H1 (cell line): ENCODE measurements at regions not wholly inside any gene's neighbourhood (a gene's known extent, or its start where the extent isn't known, plus 50 kb on each side); places are given as distances from the start of the nearest gene placed in this dataset.

Experiments used
- CTCF ChIA-PET: fragments of 300-600 bp; sonication (Branson Sonifier 250); formaldehyde crosslinking; loops from one replicate; lab custom pipeline; 2021; ENCODE audit not compliant: partially characterized antibody; lab: Charles Lee
- POLR2A ChIA-PET: fragments of 300-600 bp; sonication (Branson Sonifier 250); formaldehyde crosslinking; loops from one replicate; lab custom pipeline; 2021; ENCODE audit warnings: inconsistent platforms; ENCODE audit not compliant: partially characterized antibody; lab: Charles Lee
- DNase-seq, 2 experiments: peaks; one replicate each; pipeline versions ENCODE4 v3.0.0 to v3.0.0-alpha.2; 2010 to 2022; ENCODE audit warnings: low spot score in 2 of 2, low read depth in 1 of 2, mixed read lengths in 1 of 2
- FAIRE-seq: peaks from 2 replicates; lab custom pipeline; 2011; peaks lifted over from hg19 to GRCh38; lab: Jason Lieb, UNC
- H2AFZ ChIP-seq: 2 replicates; pipeline ENCODE4 v1.8.1; 2012; ENCODE audit warnings: low read length, inconsistent platforms
- H2AK5ac ChIP-seq: 2 replicates; pipeline ENCODE4 v1.6.1; 2013; ENCODE audit warnings: low read depth, low read length
- H2BK120ac ChIP-seq: replicated peaks from 2 replicates; pipeline ENCODE3; 2013; ENCODE audit warnings: low read depth, low read length, inconsistent platforms
- H2BK12ac ChIP-seq: 2 replicates; pipeline ENCODE4 v1.6.1; 2013; ENCODE audit warnings: low read depth, low read length
- H2BK15ac ChIP-seq: 2 replicates; pipeline ENCODE4 v1.6.1; 2013; ENCODE audit warnings: low read length
- H2BK20ac ChIP-seq: 2 replicates; pipeline ENCODE4 v1.6.1; 2013; ENCODE audit warnings: low read length
- H2BK5ac ChIP-seq: 2 replicates; pipeline ENCODE4 v1.6.1; 2013; ENCODE audit warnings: low read depth, low read length
- H3K14ac ChIP-seq: 2 replicates; pipeline ENCODE4 v1.6.1; 2013; ENCODE audit warnings: inconsistent platforms; ENCODE audit not compliant: insufficient read length
- H3K18ac ChIP-seq: 2 replicates; pipeline ENCODE4 v1.6.1; 2013; ENCODE audit warnings: low read length; ENCODE audit errors: extremely low read depth
- H3K23ac ChIP-seq: 2 replicates; pipeline ENCODE4 v1.6.1; 2013; ENCODE audit warnings: inconsistent platforms; ENCODE audit not compliant: insufficient read length
- H3K23me2 ChIP-seq: 2 replicates; pipeline ENCODE4 v1.6.1; 2013; ENCODE audit warnings: low read depth, low read length
- H3K27ac ChIP-seq: 2 replicates; pipeline ENCODE4 v1.6.1; 2011; ENCODE audit warnings: low read depth, low read length, inconsistent platforms
- H3K27me3 ChIP-seq, 4 experiments: replicated peaks in 1 of 4; 1 replicate in 1 of 4; 2 replicates in 3 of 4; pipeline versions ENCODE4 v1.6.1 to v1.8.1; 2011 to 2013; ENCODE audit warnings: low read length in 3 of 4, mild to moderate bottlenecking in 3 of 4, inconsistent platforms in 2 of 4, mixed read lengths in 2 of 4, moderate library complexity in 1 of 4; ENCODE audit not compliant: control insufficient read depth in 3 of 4, insufficient read depth in 3 of 4; ENCODE audit errors: extremely low read depth in 1 of 4
- H3K36me3 ChIP-seq, 4 experiments: 2 replicates each; pipeline versions ENCODE4 v1.6.1 to v1.8.1; 2011 to 2013; ENCODE audit warnings: mild to moderate bottlenecking in 4 of 4, low read length in 3 of 4, moderate library complexity in 2 of 4, control low read depth in 1 of 4, inconsistent platforms in 1 of 4; ENCODE audit not compliant: insufficient read depth in 4 of 4, control insufficient read depth in 2 of 4
- H3K4ac ChIP-seq: replicated peaks from 2 replicates; pipeline ENCODE3; 2013; ENCODE audit warnings: low read length, low read depth, mixed read lengths, inconsistent platforms; ENCODE audit not compliant: insufficient read length
- H3K4me1 ChIP-seq, 4 experiments: replicated peaks in 1 of 4; 1 replicate in 1 of 4; 2 replicates in 3 of 4; pipeline versions ENCODE4 v1.6.1 to v1.8.1; 2011 to 2013; ENCODE audit warnings: low read length in 3 of 4, inconsistent platforms in 2 of 4, mixed read lengths in 1 of 4; ENCODE audit not compliant: insufficient read depth in 4 of 4, control insufficient read depth in 3 of 4
- H3K4me2 ChIP-seq, 2 experiments: 2 replicates each; pipeline versions ENCODE4 v1.6.1 to v1.8.1; 2011 to 2013; ENCODE audit warnings: low read depth in 2 of 2, low read length in 2 of 2, control low read depth in 1 of 2, inconsistent platforms in 1 of 2, mild to moderate bottlenecking in 1 of 2; ENCODE audit not compliant: insufficient read depth in 1 of 2
- H3K4me3 ChIP-seq, 4 experiments: fragments of 200-600, 300-600 bp in 1 of 4; sonication (generic), shearing (Covaris generic), sonication (Bioruptor Twin) in 1 of 4; 2 replicates each; pipeline versions ENCODE4 v1.5.1 to v1.8.1; 2011 to 2016; ENCODE audit warnings: low read length in 4 of 4, low read depth in 3 of 4, control low read depth in 2 of 4, inconsistent platforms in 2 of 4, mild to moderate bottlenecking in 2 of 4, mixed read lengths in 1 of 4, moderate library complexity in 1 of 4; ENCODE audit not compliant: insufficient read depth in 2 of 4; ENCODE audit errors: extremely low read depth in 1 of 4
- H3K56ac ChIP-seq: replicated peaks from 2 replicates; pipeline ENCODE3; 2013; ENCODE audit warnings: low read depth, mild to moderate bottlenecking, mixed read lengths, low read length, inconsistent platforms; ENCODE audit not compliant: insufficient read length
- H3K79me1 ChIP-seq: 2 replicates; pipeline ENCODE4 v1.6.1; 2013; ENCODE audit warnings: low read depth, low read length, control low read depth
- H3K79me2 ChIP-seq, 2 experiments: 2 replicates each; pipeline versions ENCODE4 v1.6.1 to v1.8.1; 2012 to 2013; ENCODE audit warnings: low read length in 2 of 2, mild to moderate bottlenecking in 2 of 2, inconsistent platforms in 1 of 2; ENCODE audit not compliant: insufficient read depth in 2 of 2, control insufficient read depth in 1 of 2
- H3K9ac ChIP-seq, 4 experiments: replicated peaks in 1 of 4; 1 replicate in 1 of 4; 2 replicates in 3 of 4; pipeline versions ENCODE4 v1.6.1 to v1.8.1; 2011 to 2013; ENCODE audit warnings: low read depth in 3 of 4, low read length in 3 of 4, control low read depth in 2 of 4, mild to moderate bottlenecking in 2 of 4, moderate library complexity in 2 of 4, inconsistent platforms in 1 of 4; ENCODE audit errors: extremely low read depth in 1 of 4
- H3K9me3 ChIP-seq, 2 experiments: 2 replicates each; pipeline versions ENCODE4 v1.6.1 to v1.8.1; 2012 to 2013; ENCODE audit warnings: mild to moderate bottlenecking in 2 of 2, moderate library complexity in 2 of 2, control low read depth in 1 of 2, inconsistent platforms in 1 of 2, low read depth in 1 of 2, low read length in 1 of 2, mixed read lengths in 1 of 2; ENCODE audit not compliant: insufficient read depth in 2 of 2
- H4K20me1 ChIP-seq, 2 experiments: replicated peaks in 1 of 2; 2 replicates each; pipeline versions ENCODE3 to v1.8.1; 2011 to 2013; ENCODE audit warnings: inconsistent platforms in 2 of 2, low read length in 2 of 2, mild to moderate bottlenecking in 1 of 2; ENCODE audit not compliant: insufficient read depth in 2 of 2, control insufficient read depth in 1 of 2
- H4K5ac ChIP-seq: 2 replicates; pipeline ENCODE4 v1.6.1; 2013; ENCODE audit warnings: low read length, low read depth, mixed read lengths, inconsistent platforms; ENCODE audit not compliant: insufficient read length
- H4K8ac ChIP-seq: 2 replicates; pipeline ENCODE4 v1.8.0; 2013; ENCODE audit warnings: mild to moderate bottlenecking, moderate library complexity, low read length, inconsistent platforms; ENCODE audit not compliant: insufficient read depth; ENCODE audit errors: extremely low read depth
- H4K91ac ChIP-seq: replicated peaks from 2 replicates; pipeline ENCODE3; 2013; ENCODE audit warnings: low read length, mixed read lengths, inconsistent platforms; ENCODE audit not compliant: insufficient read length
- WGBS, 2 experiments: shearing (Covaris generic) in 1 of 2; methylation state at CpG; one replicate each; pipeline versions ENCODE4 v1.1.6 to v1.1.7; 2013 to 2015; ENCODE audit warnings: low lambda C conversion rate in 2 of 2, mixed read lengths in 2 of 2, inconsistent platforms in 1 of 2, low coverage in 1 of 2, missing lambda C conversion rate in 1 of 2; ENCODE audit not compliant: insufficient replicate concordance in 2 of 2, insufficient coverage in 1 of 2, insufficient read length in 1 of 2; ENCODE audit errors: extremely low coverage in 1 of 2, missing lambda C conversion rate in 1 of 2; 5-methylcytosine and 5-hydroxymethylcytosine counted together
- TF ChIP-seq, protein P1 (sequence below): IDR thresholded peaks from 2 replicates; pipeline ENCODE4 v1.6.1; 2012; ENCODE audit warnings: inconsistent platforms
- TF ChIP-seq, protein P2 (sequence below): IDR thresholded peaks from 2 replicates; pipeline ENCODE4 v1.6.1; 2012; ENCODE audit warnings: inconsistent platforms

DNA sequence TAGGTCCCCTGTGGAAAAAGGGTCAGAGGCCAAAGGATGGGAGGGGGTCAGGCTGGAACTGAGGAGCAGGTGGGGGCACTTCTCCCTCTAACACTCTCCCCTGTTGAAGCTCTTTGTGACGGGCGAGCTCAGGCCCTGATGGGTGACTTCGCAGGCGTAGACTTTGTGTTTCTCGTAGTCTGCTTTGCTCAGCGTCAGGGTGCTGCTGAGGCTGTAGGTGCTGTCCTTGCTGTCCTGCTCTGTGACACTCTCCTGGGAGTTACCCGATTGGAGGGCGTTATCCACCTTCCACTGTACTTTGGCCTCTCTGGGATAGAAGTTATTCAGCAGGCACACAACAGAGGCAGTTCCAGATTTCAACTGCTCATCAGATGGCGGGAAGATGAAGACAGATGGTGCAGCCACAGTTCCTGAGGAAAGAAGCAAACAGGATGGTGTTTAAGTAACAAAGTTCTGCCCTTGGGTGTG lies 165.8 kb downstream of the RPIA start:
- Histone ChIP-seq H3K4me1 (peaks cover 7 to 18% (median 9%) of the 10 kb centered on the region in 4 experiments; a peak in 5 of 7 replicates), H3K4me2 (peak overlapping the region in 1 of 2 experiments; percentile 31; a peak in 1 of 4 replicates), H3K4me3 (peak overlapping the region in 3 of 4 experiments; percentile 6 to 12 (median 7); a peak in 2 of 8 replicates), H3K18ac (no peak overlapping the region), H2BK120ac (peak overlapping the region; percentile 61), H2BK12ac (no peak overlapping the region), H3K27ac (peak overlapping the region; percentile 62; the same call in 1 of the 2 replicates), H3K79me2 (no peaks in the 10 kb centered on the region), H3K9me3 (no peaks in the 10 kb centered on the region), H3K4ac (peak overlapping the region; percentile 73), H3K14ac (peak overlapping the region; percentile 46), H2AFZ (peak overlapping the region; percentile 80; the same call in 1 of the 2 replicates), H2BK20ac (no peak overlapping the region), H4K5ac (peak overlapping the region; percentile 18), H4K20me1 (no peaks in the 10 kb centered on the region), H3K9ac (no peak overlapping the region), H3K27me3 (no peaks in the 10 kb centered on the region), H3K79me1 (no peaks in the 10 kb centered on the region), H3K23me2 (no peaks in the 10 kb centered on the region; the same call in 1 of the 2 replicates), H4K8ac (no peak overlapping the region; the same call in 1 of the 2 replicates), H3K56ac (no peak overlapping the region), H3K36me3 (no peaks in the 10 kb centered on the region), H2AK5ac (no peak overlapping the region), H3K23ac (no peak overlapping the region), H4K91ac (peak overlapping the region; percentile 75), H2BK5ac (no peak overlapping the region), H2BK15ac (no peak overlapping the region)
- ChIA-PET POLR2A (no interaction called here), CTCF (no interaction called here)
- peak; percentile 48 for FAIRE-seq
- 81% methylated on average over 9 of the region's 9 CpGs; no CpG with 5 or more reads in 1 of the 2 experiments for WGBS, 2 experiments
- no peak for DNase-seq
- TF ChIP-seq, protein P1, sequence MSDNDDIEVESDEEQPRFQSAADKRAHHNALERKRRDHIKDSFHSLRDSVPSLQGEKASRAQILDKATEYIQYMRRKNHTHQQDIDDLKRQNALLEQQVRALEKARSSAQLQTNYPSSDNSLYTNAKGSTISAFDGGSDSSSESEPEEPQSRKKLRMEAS = no peak
- TF ChIP-seq, protein P2, sequence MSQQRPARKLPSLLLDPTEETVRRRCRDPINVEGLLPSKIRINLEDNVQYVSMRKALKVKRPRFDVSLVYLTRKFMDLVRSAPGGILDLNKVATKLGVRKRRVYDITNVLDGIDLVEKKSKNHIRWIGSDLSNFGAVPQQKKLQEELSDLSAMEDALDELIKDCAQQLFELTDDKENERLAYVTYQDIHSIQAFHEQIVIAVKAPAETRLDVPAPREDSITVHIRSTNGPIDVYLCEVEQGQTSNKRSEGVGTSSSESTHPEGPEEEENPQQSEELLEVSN = peak; percentile 54
